ENCODE measurements at regions not wholly inside any gene's neighbourhood (a gene's known extent, or its start where the extent isn't known, plus 50 kb on each side); places are given as distances from the start of the nearest gene placed in this dataset.

- DNase-seq: no peak
Measured at GRCh38 chr22:22092101-22092500, 109.5 kb upstream of the TOP3B start.

DNA sequence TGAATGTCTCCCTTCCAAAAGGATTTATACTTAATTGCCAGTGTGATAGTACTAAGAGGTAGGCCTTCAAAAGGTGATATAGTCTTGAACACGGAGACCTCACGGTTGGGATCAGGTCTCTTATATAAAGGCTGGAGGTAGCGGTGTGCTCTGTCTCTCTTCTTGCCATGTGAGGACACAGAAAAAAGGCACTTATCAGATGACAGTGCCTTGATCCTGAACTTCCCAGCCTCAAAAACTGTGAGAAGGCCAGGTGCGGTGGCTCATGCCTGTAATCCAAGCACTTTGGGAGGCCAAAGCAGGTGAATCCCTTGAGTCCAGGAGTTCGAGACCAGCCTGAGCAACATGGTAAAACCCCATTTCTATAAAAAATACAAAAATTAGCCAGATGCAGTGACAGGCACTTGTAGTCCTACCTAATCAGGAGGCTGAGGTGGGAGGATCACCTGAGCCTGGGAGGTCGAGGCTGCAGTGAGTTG is 108.9 kb upstream of the TOP3B start:
- no peak for DNase-seq

GRCh38 chr22:22090650-22091399 is 108.2 kb upstream of the TOP3B start:
- DNase-seq: no peak

DNA sequence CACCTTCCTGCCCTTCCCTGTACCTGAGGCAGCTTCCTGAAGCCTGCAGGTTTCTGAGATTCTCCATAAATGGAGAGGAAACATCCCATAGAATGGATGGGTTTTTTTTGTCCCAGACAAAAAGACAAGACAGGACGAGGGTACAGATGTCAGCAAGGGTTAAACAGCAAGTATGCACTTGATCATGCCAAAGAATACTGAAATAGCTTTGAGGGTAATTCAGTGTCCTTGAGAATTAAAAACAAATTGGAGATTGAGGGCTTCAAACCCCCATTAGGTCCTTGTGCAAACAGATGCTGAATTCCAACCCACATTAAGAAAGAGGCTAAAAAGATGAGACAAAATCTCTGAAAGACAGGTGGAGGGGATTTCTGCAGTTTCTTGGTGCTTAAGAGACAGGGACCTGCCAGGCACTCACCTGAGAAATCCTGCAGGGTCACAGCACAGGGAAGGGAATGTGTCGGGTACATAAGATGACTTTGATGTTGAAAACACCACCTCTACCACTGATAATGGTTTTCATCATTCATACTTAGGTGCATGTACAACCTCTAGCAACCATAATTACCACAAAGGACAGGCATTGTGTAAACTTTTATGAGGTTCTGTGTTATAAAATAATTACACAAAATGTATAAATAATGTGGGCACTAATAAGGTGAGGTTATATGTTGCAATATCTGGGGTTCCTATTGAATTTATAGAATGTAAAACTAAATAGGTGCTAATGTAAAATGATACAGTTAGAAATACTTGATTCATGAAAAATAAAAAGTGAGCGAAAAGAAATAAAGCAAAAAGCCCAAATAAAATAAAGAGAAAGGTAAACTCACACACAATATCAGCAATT is 107.1 kb upstream of the TOP3B start:
- no peak for DNase-seq

DNA sequence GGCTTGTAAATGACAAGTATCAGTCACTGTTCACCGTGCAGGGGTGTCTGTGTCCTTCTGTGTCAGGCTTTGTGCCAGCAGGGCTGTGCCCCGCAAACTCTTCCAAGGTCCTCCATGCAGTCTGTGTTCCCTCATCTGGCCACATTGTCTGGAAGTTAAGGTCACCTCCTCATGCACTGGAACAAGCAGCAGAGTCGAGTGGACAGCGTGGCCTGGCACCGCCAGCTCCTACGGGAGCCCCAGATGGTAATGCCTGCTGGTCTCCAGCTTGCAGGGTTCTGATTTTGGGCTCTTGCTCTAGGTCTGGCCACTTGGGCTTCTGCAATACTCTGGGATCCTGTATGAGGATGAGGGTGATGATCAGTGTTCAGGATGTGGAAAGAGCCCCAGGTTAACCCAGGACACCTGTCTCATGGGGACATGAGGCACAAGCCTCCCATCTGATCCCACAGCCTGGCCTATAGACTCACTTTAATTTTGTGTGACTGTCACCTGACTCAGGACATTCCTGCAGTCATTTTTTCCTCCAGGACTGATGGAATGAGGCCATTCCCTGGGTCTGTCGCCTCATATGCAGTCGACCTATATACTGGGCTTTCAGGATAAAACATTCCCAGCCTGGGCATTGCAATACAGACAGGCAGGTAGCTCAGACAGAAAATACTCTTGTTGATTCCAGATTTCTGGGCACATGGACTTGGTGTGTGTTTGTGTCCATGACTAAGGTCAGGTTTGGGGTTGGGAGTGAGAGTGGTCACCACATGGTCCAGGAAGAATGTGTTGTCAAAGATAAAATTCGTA is 106.3 kb upstream of the TOP3B start:
- no peak for DNase-seq

- no peak for DNase-seq
Measured at GRCh38 chr22:22087854-22088657, 105.5 kb upstream of the TOP3B start.

- DNase-seq: no peak
Measured at GRCh38 chr22:22086501-22087158, 104.0 kb upstream of the TOP3B start.

GRCh38 chr22:22085702-22086500 is 103.3 kb upstream of the TOP3B start:
- DNase-seq: no peak

GRCh38 chr22:22084089-22084711 is 101.6 kb upstream of the TOP3B start:
- no peak for DNase-seq

GRCh38 chr22:22082960-22083359 is 100.4 kb upstream of the TOP3B start:
- DNase-seq: no peak

DNA sequence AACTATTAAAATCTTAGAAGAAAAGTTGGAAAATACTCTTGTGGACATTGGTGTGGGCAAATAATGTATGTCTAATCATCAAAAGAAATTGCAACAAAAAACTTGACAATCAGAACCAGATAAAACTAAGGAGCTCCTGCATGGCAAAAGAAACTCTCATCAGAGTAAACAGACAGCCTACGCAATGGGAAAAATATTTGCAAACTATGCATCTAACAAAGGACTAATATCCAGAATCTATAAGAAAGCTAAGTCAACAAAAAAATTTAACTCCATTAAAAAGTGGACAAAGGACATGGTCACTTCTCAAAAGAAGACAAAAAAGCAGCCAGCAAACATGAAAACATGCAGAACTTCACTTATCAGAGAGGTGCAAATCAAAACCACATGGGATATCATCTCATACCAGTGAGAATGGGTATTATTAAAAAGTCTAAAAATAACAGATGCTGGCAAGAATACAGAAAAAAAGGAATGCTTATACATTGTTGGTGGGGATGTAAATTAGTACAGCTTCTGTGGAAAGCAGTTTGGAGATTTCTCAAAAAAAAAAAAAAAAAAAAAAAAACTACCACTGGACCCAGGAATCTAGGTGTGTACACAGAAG is 99.7 kb upstream of the TOP3B start:
- no peak for DNase-seq

GRCh38 chr22:22080270-22080669 is 97.7 kb upstream of the TOP3B start:
- DNase-seq: no peak

GRCh38 chr22:22079404-22080148 is 97.0 kb upstream of the TOP3B start:
- no peak for DNase-seq

GRCh38 chr22:22078329-22078728 is 95.7 kb upstream of the TOP3B start:
- DNase-seq: no peak

GRCh38 chr22:22076932-22077703 is 94.5 kb upstream of the TOP3B start:
- DNase-seq: no peak

GRCh38 chr22:22076361-22076760 is 93.8 kb upstream of the TOP3B start:
- no peak for DNase-seq

GRCh38 chr22:22075382-22076163 is 93.0 kb upstream of the TOP3B start:
- DNase-seq: no peak
